ENCODE measurements at regions not wholly inside any gene's neighbourhood (a gene's known extent, or its start where the extent isn't known, plus 50 kb on each side); places are given as distances from the start of the nearest gene placed in this dataset.

DNA sequence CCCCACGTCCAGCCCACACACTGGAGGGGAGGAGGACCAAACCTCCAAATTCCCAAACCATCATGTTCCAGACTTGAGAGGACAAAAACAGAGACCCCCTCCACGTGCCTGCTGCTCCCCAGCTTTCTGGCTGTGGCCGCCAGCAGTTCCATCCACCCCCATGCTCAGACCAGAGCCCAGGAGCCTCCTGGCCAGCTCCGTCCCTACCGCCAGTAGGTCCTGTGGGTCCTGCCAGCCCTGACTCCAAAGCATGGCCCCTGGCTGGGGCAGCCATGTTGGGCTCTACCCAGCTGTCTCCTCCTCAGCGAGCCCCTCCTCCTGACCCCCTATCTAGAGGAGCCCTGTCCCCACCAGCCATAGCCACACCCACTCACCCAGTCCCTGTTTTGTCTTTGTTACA, 227.3 kb upstream of the RTL1 start:
- Histone ChIP-seq H3K79me2 (ENCODE audit: low read length) (no peaks in the 10 kb centered on the region), H3K4me1 (ENCODE audit: low read length) (no peaks in the 10 kb centered on the region), H3K27me3 (ENCODE audit: low read depth, low read length) (no peaks in the 10 kb centered on the region), H3K4me3 (ENCODE audit: low read length) (no peak overlapping the region), H3K36me3 (replicated peaks; ENCODE audit: low read depth, low read length) (no peaks in the 10 kb centered on the region), H3K27ac (ENCODE audit: low read length) (no peak overlapping the region), H2AFZ (ENCODE audit: low read depth, low read length) (no peak overlapping the region), H3K4me2 (ENCODE audit: low read length) (no peak overlapping the region), H3K9me3 (ENCODE audit: insufficient read depth, low read length) (no peaks in the 10 kb centered on the region), H4K20me1 (ENCODE audit: insufficient read depth, low read length) (no peaks in the 10 kb centered on the region), H3K9ac (ENCODE audit: low read length) (no peak overlapping the region)
- TF ChIP-seq CTCF (IDR thresholded peaks at IDR 0.05; ENCODE audit: low read depth, low read length): no peak
- TF ChIP-seq EZH2phosphoT487 (IDR thresholded peaks at IDR 0.05; ENCODE audit: low read depth): no peak

- Histone ChIP-seq H3K27ac (ENCODE audit: low read length) (no peak overlapping the region), H3K27me3 (ENCODE audit: low read depth, low read length) (no peaks in the 10 kb centered on the region), H3K9me3 (ENCODE audit: insufficient read depth, low read length) (no peaks in the 10 kb centered on the region), H3K79me2 (ENCODE audit: low read length) (no peaks in the 10 kb centered on the region), H3K4me1 (ENCODE audit: low read length) (no peaks in the 10 kb centered on the region), H4K20me1 (ENCODE audit: insufficient read depth, low read length) (no peaks in the 10 kb centered on the region), H3K9ac (ENCODE audit: low read length) (no peak overlapping the region), H2AFZ (ENCODE audit: low read depth, low read length) (no peak overlapping the region), H3K36me3 (replicated peaks; ENCODE audit: low read depth, low read length) (no peaks in the 10 kb centered on the region), H3K4me2 (ENCODE audit: low read length) (no peak overlapping the region), H3K4me3 (ENCODE audit: low read length) (no peak overlapping the region)
- TF ChIP-seq EZH2phosphoT487 (IDR thresholded peaks at IDR 0.05; ENCODE audit: low read depth): no peak
Measured at GRCh38 chr14:101131451-101131916, 228.0 kb upstream of the RTL1 start.

DNA sequence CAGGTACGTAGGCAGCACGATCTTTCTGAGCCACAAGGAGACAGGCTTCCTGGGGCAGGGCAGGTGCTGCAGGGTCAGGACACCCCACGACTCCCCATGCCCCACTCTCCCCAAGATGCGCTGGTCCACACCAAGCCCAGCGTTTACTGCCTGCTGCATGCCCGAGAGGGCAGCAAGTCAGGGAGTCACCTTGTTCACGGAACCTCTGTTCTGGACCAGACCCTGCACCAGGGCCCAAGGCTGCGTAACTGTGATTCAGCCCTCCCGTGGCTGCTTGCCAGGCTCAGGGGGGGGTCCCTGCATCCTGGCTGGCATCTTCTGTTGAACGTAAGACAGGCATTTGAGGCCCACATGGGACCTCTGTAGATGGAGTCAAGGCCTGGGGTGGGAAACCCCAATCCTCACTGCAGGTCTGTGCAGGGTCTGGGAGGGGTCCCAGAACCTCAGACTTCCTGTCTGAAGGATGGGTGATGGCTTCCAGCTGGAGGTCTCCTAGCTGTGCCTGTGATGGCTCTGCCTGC, 228.6 kb upstream of the RTL1 start:
- no peaks in the 10 kb centered on the region for H4K20me1 ChIP-seq (ENCODE audit: insufficient read depth, low read length)
- H3K36me3 ChIP-seq (replicated peaks; ENCODE audit: low read depth, low read length): no peaks in the 10 kb centered on the region
- H3K4me2 ChIP-seq (ENCODE audit: low read length): no peak overlapping the region
- H2AFZ ChIP-seq (ENCODE audit: low read depth, low read length): no peak overlapping the region
- no peak overlapping the region for H3K4me3 ChIP-seq (ENCODE audit: low read length)
- H3K4me1 ChIP-seq (ENCODE audit: low read length): no peaks in the 10 kb centered on the region
- TF ChIP-seq CTCF (IDR thresholded peaks at IDR 0.05; ENCODE audit: low read depth, low read length): no peak
- TF ChIP-seq EZH2phosphoT487 (IDR thresholded peaks at IDR 0.05; ENCODE audit: low read depth): no peak
- no peaks in the 10 kb centered on the region for H3K79me2 ChIP-seq (ENCODE audit: low read length)
- H3K27ac ChIP-seq (ENCODE audit: low read length): no peak overlapping the region
- no peak overlapping the region for H3K9ac ChIP-seq (ENCODE audit: low read length)
- H3K9me3 ChIP-seq (ENCODE audit: insufficient read depth, low read length): no peaks in the 10 kb centered on the region
- H3K27me3 ChIP-seq (ENCODE audit: low read depth, low read length): no peaks in the 10 kb centered on the region

DNA sequence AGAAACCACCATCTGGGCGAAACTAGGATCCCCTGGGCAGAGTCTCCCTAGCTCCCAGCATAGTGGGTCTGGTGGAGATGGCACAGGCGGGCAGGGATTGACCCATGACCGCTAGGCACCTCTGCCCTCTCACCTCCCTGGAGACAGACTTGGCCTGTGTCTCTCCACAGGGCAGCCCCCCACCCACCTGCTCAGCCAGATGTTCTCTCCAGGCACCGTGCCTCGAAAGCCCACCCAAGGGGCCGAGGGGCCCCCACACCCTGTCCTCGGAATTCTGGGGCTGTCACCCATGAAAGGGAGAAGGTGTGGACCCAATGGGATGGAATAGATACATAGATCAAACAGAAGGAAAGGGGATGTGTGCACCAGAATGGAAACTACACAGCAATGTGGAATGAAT, 229.1 kb upstream of the RTL1 start:
- no peak for TF ChIP-seq CTCF (IDR thresholded peaks at IDR 0.05; ENCODE audit: low read depth, low read length)
- TF ChIP-seq EZH2phosphoT487 (IDR thresholded peaks at IDR 0.05; ENCODE audit: low read depth): no peak
- Histone ChIP-seq H3K36me3 (replicated peaks; ENCODE audit: low read depth, low read length) (no peaks in the 10 kb centered on the region), H3K9me3 (ENCODE audit: insufficient read depth, low read length) (no peaks in the 10 kb centered on the region), H3K4me2 (ENCODE audit: low read length) (no peak overlapping the region), H4K20me1 (ENCODE audit: insufficient read depth, low read length) (no peaks in the 10 kb centered on the region), H3K27me3 (ENCODE audit: low read depth, low read length) (no peaks in the 10 kb centered on the region), H3K27ac (ENCODE audit: low read length) (no peak overlapping the region), H3K4me3 (ENCODE audit: low read length) (no peak overlapping the region), H3K4me1 (ENCODE audit: low read length) (no peaks in the 10 kb centered on the region), H3K9ac (ENCODE audit: low read length) (no peak overlapping the region), H2AFZ (ENCODE audit: low read depth, low read length) (no peak overlapping the region), H3K79me2 (ENCODE audit: low read length) (no peaks in the 10 kb centered on the region)

Measured in OCI-LY3 (cell line).